Body of pancreas (tissue), 4 donors: ENCODE measurements at regions not wholly inside any gene's neighbourhood (a gene's known extent, or its start where the extent isn't known, plus 50 kb on each side); places are given as distances from the start of the nearest gene placed in this dataset.

ENCODE experiments used
- ATAC-seq: fragments of 150-250 bp; one replicate; pipeline ENCODE4 v1.9.1; 2016
- DNase-seq, 4 donors: peaks; one replicate each; pipeline ENCODE4 v3.0.0-alpha.2; 2019
- H3K27ac ChIP-seq, 4 donors: fragments of 200-600 bp; sonication (generic); 1 replicate in 3 of 4; 2 replicates in 1 of 4; pipeline versions ENCODE4 v1.5.1 to v1.6.1; 2016 to 2019; ENCODE audit warnings: mild to moderate bottlenecking in 1 of 4, mixed read lengths in 1 of 4, moderate library complexity in 1 of 4
- H3K27me3 ChIP-seq, 2 donors: fragments of 200-600 bp; sonication (generic); one replicate each; pipeline ENCODE4 v1.6.0; 2016; ENCODE audit warnings: mild to moderate bottlenecking in 1 of 2
- H3K36me3 ChIP-seq, 2 donors: fragments of 200-600 bp; sonication (generic); replicated peaks in 1 of 2; 2 replicates each; pipeline ENCODE4 v1.5.1; 2016; ENCODE audit warnings: low read depth in 2 of 2; ENCODE audit not compliant: insufficient read depth in 1 of 2
- H3K4me1 ChIP-seq: fragments of 200-600 bp; sonication (generic); one replicate; pipeline ENCODE4 v1.6.0; 2016
- H3K4me3 ChIP-seq, 2 donors: fragments of 200-600 bp; sonication (generic); 1 replicate in 1 of 2; 2 replicates in 1 of 2; pipeline ENCODE4 v1.5.1; 2016 to 2019
- H3K9me3 ChIP-seq, 3 donors: fragments of 200-600 bp; sonication (generic); 1 replicate in 2 of 3; 2 replicates in 1 of 3; pipeline ENCODE4 v1.5.1; 2016
- POLR2A ChIP-seq, 3 donors: fragments of 450-650 bp; IDR thresholded peaks; one replicate each; pipeline ENCODE4 v1.6.1; 2016; ENCODE audit warnings: antibody characterized with exemption in 3 of 3, mild to moderate bottlenecking in 2 of 3
- WGBS, 2 donors: methylation state at CpG; one replicate each; pipeline ENCODE4 v1.1.5; 2017; 5-methylcytosine and 5-hydroxymethylcytosine counted together
- intact Hi-C: fragments of 100-400 bp; cut with DNase I; formaldehyde crosslinking; loops from one replicate; pipeline ENCODE4 v1.15.1; 2023
- TF ChIP-seq, protein P1 (sequence below), 7 experiments: fragments of 450-650 bp in 4 of 7; fragments of 200-600 bp in 3 of 7; sonication (generic) in 3 of 7; IDR thresholded peaks; one replicate each; pipeline ENCODE4 v1.5.1; 2016 to 2019; ENCODE audit warnings: antibody characterized with exemption in 7 of 7

DNA sequence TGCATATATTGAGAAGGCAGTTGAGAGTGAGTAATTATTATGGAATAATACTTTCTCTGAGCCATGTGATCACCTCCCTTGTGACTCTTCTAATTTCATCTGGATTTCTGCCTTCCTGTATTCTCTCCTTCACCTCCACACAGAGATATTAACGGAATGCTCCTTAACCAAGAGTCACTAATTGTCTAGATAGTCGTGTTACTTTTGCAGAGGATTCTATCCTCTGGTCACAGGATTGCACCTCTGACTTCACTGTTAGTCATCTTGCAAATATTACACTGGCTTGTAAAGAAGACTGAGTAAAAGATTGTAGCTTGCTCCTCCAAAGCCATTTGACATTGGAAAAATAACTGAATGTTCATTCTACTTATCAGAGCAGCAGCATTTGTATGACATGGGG is 160.9 kb downstream of the SH2D1A start:
- no peak overlapping the region for H3K4me3 ChIP-seq
- H3K27me3 ChIP-seq = no peaks in the 10 kb centered on the region
- H3K4me1 ChIP-seq = no peaks in the 10 kb centered on the region
- 45 to 50% methylated on average over 2 of the region's 2 CpGs for WGBS, 2 donors
- no peak overlapping the region for H3K27ac ChIP-seq
- TF ChIP-seq, protein P1, sequence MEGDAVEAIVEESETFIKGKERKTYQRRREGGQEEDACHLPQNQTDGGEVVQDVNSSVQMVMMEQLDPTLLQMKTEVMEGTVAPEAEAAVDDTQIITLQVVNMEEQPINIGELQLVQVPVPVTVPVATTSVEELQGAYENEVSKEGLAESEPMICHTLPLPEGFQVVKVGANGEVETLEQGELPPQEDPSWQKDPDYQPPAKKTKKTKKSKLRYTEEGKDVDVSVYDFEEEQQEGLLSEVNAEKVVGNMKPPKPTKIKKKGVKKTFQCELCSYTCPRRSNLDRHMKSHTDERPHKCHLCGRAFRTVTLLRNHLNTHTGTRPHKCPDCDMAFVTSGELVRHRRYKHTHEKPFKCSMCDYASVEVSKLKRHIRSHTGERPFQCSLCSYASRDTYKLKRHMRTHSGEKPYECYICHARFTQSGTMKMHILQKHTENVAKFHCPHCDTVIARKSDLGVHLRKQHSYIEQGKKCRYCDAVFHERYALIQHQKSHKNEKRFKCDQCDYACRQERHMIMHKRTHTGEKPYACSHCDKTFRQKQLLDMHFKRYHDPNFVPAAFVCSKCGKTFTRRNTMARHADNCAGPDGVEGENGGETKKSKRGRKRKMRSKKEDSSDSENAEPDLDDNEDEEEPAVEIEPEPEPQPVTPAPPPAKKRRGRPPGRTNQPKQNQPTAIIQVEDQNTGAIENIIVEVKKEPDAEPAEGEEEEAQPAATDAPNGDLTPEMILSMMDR (IDR thresholded peaks at IDR 0.05) = no peak
- H3K9me3 ChIP-seq = no peaks in the 10 kb centered on the region
- no peak for DNase-seq
- intact Hi-C loops = no loop called here
- H3K36me3 ChIP-seq = no peaks in the 10 kb centered on the region
- no peak for ATAC-seq

DNA sequence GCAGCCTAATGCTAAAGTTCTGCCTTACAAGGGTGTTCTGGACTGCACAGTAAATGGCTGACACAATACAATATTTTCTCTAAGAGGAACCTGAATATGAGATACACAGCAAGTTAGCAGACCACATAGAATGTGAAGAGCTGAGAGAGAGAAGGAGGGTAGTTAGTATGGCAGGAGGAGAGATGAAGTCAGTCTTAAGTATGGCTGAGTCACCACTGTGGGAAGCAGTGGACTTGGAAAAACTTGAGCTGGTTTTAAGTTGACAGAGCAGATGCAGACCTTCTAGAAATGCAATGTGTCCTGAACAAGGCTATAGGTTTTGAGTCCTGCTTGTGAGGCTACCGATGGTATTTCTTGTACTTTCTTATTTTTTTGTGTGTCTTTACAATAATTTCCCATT is 172.5 kb downstream of the SH2D1A start:
- H3K36me3 ChIP-seq = no peaks in the 10 kb centered on the region
- TF ChIP-seq POLR2A (IDR thresholded peaks at IDR 0.05) = no peak
- TF ChIP-seq, protein P1 (IDR thresholded peaks at IDR 0.05) = no peak
- H3K4me1 ChIP-seq = no peaks in the 10 kb centered on the region
- no peak overlapping the region for H3K27ac ChIP-seq
- 57 to 85% methylated on average over 1 of the region's 1 CpG for WGBS, 2 donors
- DNase-seq (no peak), ATAC-seq (no peak)
- H3K9me3 ChIP-seq = no peaks in the 10 kb centered on the region
- intact Hi-C loops = no loop called here
- H3K27me3 ChIP-seq = no peaks in the 10 kb centered on the region
- no peak overlapping the region for H3K4me3 ChIP-seq

DNA sequence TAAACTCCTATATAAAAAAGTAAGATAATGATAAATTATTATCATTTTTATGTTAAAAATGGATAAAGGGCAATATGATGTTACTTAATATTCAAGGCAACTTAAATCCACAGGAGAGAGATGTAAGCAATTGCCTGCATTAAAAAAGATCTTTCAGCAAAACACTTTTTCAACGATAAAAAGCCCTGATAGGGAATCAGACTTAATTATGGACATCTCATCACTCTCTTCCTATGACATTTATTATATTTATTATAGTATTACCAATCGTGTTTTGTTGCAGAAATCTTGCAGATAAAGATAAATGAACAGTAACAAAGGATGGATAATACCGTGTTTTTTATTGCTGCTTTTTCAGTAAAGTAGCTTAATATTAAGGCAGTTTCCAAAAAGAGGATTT is 178.5 kb downstream of the SH2D1A start:
- ATAC-seq (no peak), DNase-seq (no peak)
- Histone ChIP-seq H3K36me3 (no peaks in the 10 kb centered on the region), H3K27me3 (no peaks in the 10 kb centered on the region), H3K4me3 (no peak overlapping the region), H3K27ac (no peak overlapping the region), H3K9me3 (no peaks in the 10 kb centered on the region), H3K4me1 (no peaks in the 10 kb centered on the region)
- intact Hi-C loops = no loop called here
- WGBS, 2 donors = 61% methylated on average over 3 of the region's 3 CpGs
- TF ChIP-seq, protein P1 (IDR thresholded peaks at IDR 0.05) = no peak
- TF ChIP-seq POLR2A (IDR thresholded peaks at IDR 0.05) = no peak

DNA sequence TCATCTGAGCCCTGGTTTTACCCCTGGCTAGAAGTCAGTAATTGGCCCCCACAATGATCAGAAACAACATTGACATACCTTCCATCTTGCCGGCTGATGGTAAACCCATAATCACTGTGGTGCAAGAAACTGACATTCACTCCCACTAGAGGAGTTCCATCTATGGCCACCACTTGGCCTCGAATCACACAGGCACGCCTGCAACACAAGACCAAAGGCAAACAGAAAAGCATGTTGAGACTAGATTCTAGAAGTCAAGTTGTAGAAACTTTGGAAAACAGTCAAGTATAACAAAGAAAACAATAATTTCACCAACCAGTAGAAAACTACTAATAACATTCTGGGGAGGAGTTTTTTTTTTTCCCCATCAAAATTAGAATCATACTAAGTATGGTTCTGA is 183.4 kb downstream of the SH2D1A start:
- intact Hi-C loops = no loop called here
- no peaks in the 10 kb centered on the region for H3K36me3 ChIP-seq
- no peak for TF ChIP-seq POLR2A (IDR thresholded peaks at IDR 0.05)
- TF ChIP-seq, protein P1 (IDR thresholded peaks at IDR 0.05) = no peak
- H3K27ac ChIP-seq = no peak overlapping the region
- H3K4me1 ChIP-seq = no peaks in the 10 kb centered on the region
- DNase-seq = no peak
- 82 to 89% methylated on average over 3 of the region's 3 CpGs for WGBS, 2 donors
- H3K4me3 ChIP-seq = no peak overlapping the region
- no peak for ATAC-seq
- no peaks in the 10 kb centered on the region for H3K27me3 ChIP-seq
- no peaks in the 10 kb centered on the region for H3K9me3 ChIP-seq

DNA sequence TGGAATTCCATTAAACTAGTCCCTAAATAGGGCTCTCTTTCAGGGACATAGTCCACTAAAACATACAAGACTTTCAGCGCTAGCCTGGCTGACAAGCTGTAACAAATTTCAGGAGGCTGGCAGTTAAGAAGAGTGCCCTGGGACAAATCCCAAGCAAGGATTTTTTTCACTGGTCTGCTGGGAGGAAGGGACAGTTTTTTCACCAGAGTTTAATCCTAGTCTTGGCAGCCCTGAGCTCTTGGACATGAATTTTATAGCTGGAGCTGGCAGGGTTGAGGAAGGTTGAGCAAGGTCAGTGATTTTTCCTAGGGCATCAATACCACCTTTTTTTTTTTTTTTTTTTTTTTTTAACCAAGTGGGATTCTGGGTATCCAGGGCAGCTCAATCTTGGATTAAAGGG is 184.4 kb downstream of the SH2D1A start:
- Histone ChIP-seq H3K4me1 (no peaks in the 10 kb centered on the region), H3K9me3 (no peaks in the 10 kb centered on the region), H3K27ac (no peak overlapping the region), H3K27me3 (no peaks in the 10 kb centered on the region), H3K36me3 (no peaks in the 10 kb centered on the region), H3K4me3 (no peak overlapping the region)
- DNase-seq (no peak), ATAC-seq (no peak)
- no peak for TF ChIP-seq POLR2A (IDR thresholded peaks at IDR 0.05)
- WGBS, 2 donors = 25 to 44% methylated on average over 1 of the region's 1 CpG
- intact Hi-C loops = no loop called here
